Loucy (cell line): ENCODE measurements at regions not wholly inside any gene's neighbourhood (a gene's known extent, or its start where the extent isn't known, plus 50 kb on each side); places are given as distances from the start of the nearest gene placed in this dataset.

ENCODE experiments used
- CTCF ChIP-seq: fragments of 200-600 bp; sonication (generic); conservative IDR thresholded peaks from 2 replicates; pipeline ENCODE4 v1.5.1; 2014; ENCODE audit warnings: mild to moderate bottlenecking, antibody characterized with exemption, low read length
- EZH2phosphoT487 ChIP-seq: fragments of 200-600 bp; IDR thresholded peaks from 2 replicates; pipeline ENCODE4 v1.6.1; 2018; ENCODE audit warnings: antibody characterized with exemption, mild to moderate bottlenecking, moderate library complexity, borderline replicate concordance

- TF ChIP-seq CTCF = no peak
- no peak for TF ChIP-seq EZH2phosphoT487
These were observed 118.3 kb downstream of the SEM1 start for GRCh38 chr7:96591159-96591899.
